SK-N-SH treated with all-trans-retinoic acid at 6 μM for 48 hours (cell line): ENCODE measurements at regions not wholly inside any gene's neighbourhood (a gene's known extent, or its start where the extent isn't known, plus 50 kb on each side); places are given as distances from the start of the nearest gene placed in this dataset.
"Not testable (repeated sequence)": the region's sequence is repeated elsewhere in the genome, so short reads cannot be mapped to it uniquely, and the experiment has no call there.

Source experiments
- ATAC-seq: fragments of 200-7000 bp; cut with Tn5 transposase; 3 replicates; pipeline ENCODE4 v1.9.1; 2020; ENCODE audit warnings: mild to moderate bottlenecking, moderate library complexity
- ARNTL ChIP-seq: fragments of 450-650 bp; formaldehyde crosslinking; IDR thresholded peaks from 2 replicates; pipeline ENCODE4 v1.5.0; 2020; ENCODE audit warnings: low read depth, mild to moderate bottlenecking, moderate library complexity, borderline replicate concordance
- BACH2 ChIP-seq: fragments of 250-450 bp; sonication (Bioruptor Pico); IDR thresholded peaks from 2 replicates; pipeline ENCODE4 v1.9.0; 2021; ENCODE audit warnings: mild to moderate bottlenecking, borderline replicate concordance
- CREB5 ChIP-seq: fragments of 250-450 bp; sonication (Bioruptor Pico); IDR thresholded peaks from 2 replicates; pipeline ENCODE4 v1.5.1; 2020; ENCODE audit warnings: low read depth, mild to moderate bottlenecking, moderate library complexity
- CSDC2 ChIP-seq: fragments of 250-450 bp; sonication (Bioruptor Pico); IDR thresholded peaks from 2 replicates; pipeline ENCODE4 v1.5.0; 2020; ENCODE audit warnings: mild to moderate bottlenecking, moderate library complexity
- CSRNP3 ChIP-seq: fragments of 250-450 bp; sonication (Bioruptor Pico); IDR thresholded peaks from 2 replicates; pipeline ENCODE4 v1.5.1; 2021; ENCODE audit warnings: mild to moderate bottlenecking, moderate library complexity
- ISL1 ChIP-seq: fragments of 250-450 bp; sonication (Bioruptor Pico); IDR thresholded peaks from 2 replicates; pipeline ENCODE4 v2.1.2; 2022; ENCODE audit warnings: mild to moderate bottlenecking, moderate library complexity
- OSR1 ChIP-seq: fragments of 250-450 bp; sonication (Bioruptor Pico); IDR thresholded peaks from 2 replicates; pipeline ENCODE4 v1.8.0; 2022; ENCODE audit warnings: moderate library complexity, mild to moderate bottlenecking, inconsistent platforms
- PATZ1 ChIP-seq: fragments of 250-450 bp; sonication (Bioruptor Pico); IDR thresholded peaks from 2 replicates; pipeline ENCODE4 v1.8.0; 2020; ENCODE audit warnings: mild to moderate bottlenecking, moderate library complexity, borderline replicate concordance
- POU6F1 ChIP-seq: fragments of 250-450 bp; sonication (Bioruptor Pico); IDR thresholded peaks from 2 replicates; pipeline ENCODE4 v1.8.0; 2021; ENCODE audit warnings: low read depth, mild to moderate bottlenecking, moderate library complexity, borderline replicate concordance
- PPARA ChIP-seq: fragments of 250-450 bp; sonication (Bioruptor Pico); IDR thresholded peaks from 2 replicates; pipeline ENCODE4 v1.5.0; 2020; ENCODE audit warnings: mild to moderate bottlenecking, borderline replicate concordance
- RARB ChIP-seq: fragments of 250-450 bp; sonication (Bioruptor Pico); IDR thresholded peaks from 2 replicates; pipeline ENCODE4 v1.8.0; 2021; ENCODE audit warnings: mild to moderate bottlenecking, moderate library complexity
- SNAI2 ChIP-seq: fragments of 250-450 bp; sonication (Bioruptor Pico); IDR thresholded peaks from 2 replicates; pipeline ENCODE4 v1.5.0; 2020; ENCODE audit warnings: mild to moderate bottlenecking, moderate library complexity
- TCF4 ChIP-seq: fragments of 250-450 bp; sonication (Bioruptor Pico); IDR thresholded peaks from 2 replicates; pipeline ENCODE4 v1.8.0; 2021; ENCODE audit warnings: mild to moderate bottlenecking, moderate library complexity, borderline replicate concordance
- TSHZ2 ChIP-seq: fragments of 250-450 bp; sonication (Bioruptor Pico); IDR thresholded peaks from 2 replicates; pipeline ENCODE4 v1.5.0; 2020; ENCODE audit warnings: mild to moderate bottlenecking, moderate library complexity
- ZFP3 ChIP-seq: fragments of 250-450 bp; sonication (Bioruptor Pico); IDR thresholded peaks from 2 replicates; pipeline ENCODE4 v1.5.0; 2020; ENCODE audit warnings: mild to moderate bottlenecking, moderate library complexity
- ZNF70 ChIP-seq: fragments of 450-650 bp; formaldehyde crosslinking; IDR thresholded peaks from 2 replicates; pipeline ENCODE4 v1.5.0; 2020; ENCODE audit warnings: mild to moderate bottlenecking, moderate library complexity

GRCh38 chr17:27088767-27089078, 205.2 kb upstream of the WSB1 start:
- no peak for TF ChIP-seq POU6F1 (CRISPR knock-in tag)
- no peak for TF ChIP-seq CSDC2 (CRISPR knock-in tag)
- no peak for TF ChIP-seq ZNF70 (CRISPR knock-in tag)
- no peak for TF ChIP-seq PATZ1 (CRISPR knock-in tag)
- TF ChIP-seq CSRNP3: no peak
- TF ChIP-seq TCF4 (CRISPR knock-in tag): no peak
- TF ChIP-seq ARNTL (CRISPR knock-in tag): no peak
- TF ChIP-seq, all 23 proteins: peak for 0
- ATAC-seq: no peak

- peak; percentile 87 for ATAC-seq
Observed at GRCh38 chr17:27089079-27089928, 204.6 kb upstream of the WSB1 start.

- TF ChIP-seq SNAI2 (CRISPR knock-in tag) (no peak), ZNF70 (CRISPR knock-in tag) (no peak), BACH2 (CRISPR knock-in tag) (no peak), ISL1 (CRISPR knock-in tag) (no peak), PATZ1 (CRISPR knock-in tag) (no peak), CSRNP3 (no peak), PPARA (CRISPR knock-in tag) (no peak), ZFP3 (CRISPR knock-in tag) (no peak)
- TF ChIP-seq, all 23 proteins: peak for 0
Observed at GRCh38 chr17:27089929-27090247, 204.0 kb upstream of the WSB1 start.

GRCh38 chr17:27090450-27091042, 203.4 kb upstream of the WSB1 start:
- ATAC-seq: not testable (repeated sequence)

More at GRCh38 chr17:27089929-27090247, 204.0 kb upstream of the WSB1 start:
- ATAC-seq: no peak; the same call in 1 of the 3 replicates

- ATAC-seq: no peak
Observed at GRCh38 chr17:27091043-27091497, 202.8 kb upstream of the WSB1 start.

More at GRCh38 chr17:27091043-27091497, 202.8 kb upstream of the WSB1 start:
- no peak for TF ChIP-seq SNAI2 (CRISPR knock-in tag)
- TF ChIP-seq CREB5 (CRISPR knock-in tag): no peak
- TF ChIP-seq RARB (CRISPR knock-in tag): no peak
- TF ChIP-seq PPARA (CRISPR knock-in tag): no peak
- TF ChIP-seq POU6F1 (CRISPR knock-in tag): no peak
- TF ChIP-seq ISL1 (CRISPR knock-in tag): no peak
- TF ChIP-seq TSHZ2 (CRISPR knock-in tag): no peak
- no peak for TF ChIP-seq ZFP3 (CRISPR knock-in tag)
- no peak for TF ChIP-seq OSR1 (CRISPR knock-in tag)
